SU-DHL-6 (cell line): ENCODE measurements at regions not wholly inside any gene's neighbourhood (a gene's known extent, or its start where the extent isn't known, plus 50 kb on each side); places are given as distances from the start of the nearest gene placed in this dataset.

Experiments used
- H2AFZ ChIP-seq: fragments of 200-600 bp; sonication (generic); 2 replicates; pipeline ENCODE4 v1.6.1; 2014; ENCODE audit warnings: low read depth, mild to moderate bottlenecking, moderate library complexity, mixed read lengths, antibody characterized with exemption, low read length; ENCODE audit not compliant: severe bottlenecking
- H3F3A ChIP-seq: fragments of 200-600 bp; shearing (Covaris generic); 2 replicates; pipeline ENCODE4 v1.6.0; 2016; ENCODE audit warnings: antibody characterized with exemption, mild to moderate bottlenecking; ENCODE audit not compliant: insufficient read depth
- H3K27ac ChIP-seq: fragments of 200-600 bp; sonication (generic); 2 replicates; pipeline ENCODE4 v1.5.1; 2016; ENCODE audit warnings: low read depth, mild to moderate bottlenecking, low read length, moderate library complexity, mixed read lengths
- H3K27me3 ChIP-seq: fragments of 200-600 bp; sonication (generic), shearing (Covaris generic); 2 replicates; pipeline ENCODE4 v1.6.0; 2014; ENCODE audit warnings: mild to moderate bottlenecking, low read length
- H3K36me3 ChIP-seq: fragments of 200-600 bp; sonication (generic); 2 replicates; pipeline ENCODE4 v1.6.1; 2014; ENCODE audit warnings: mild to moderate bottlenecking, low read length, mixed read lengths
- H3K4me2 ChIP-seq: fragments of 300-600, 200-600 bp; shearing (Covaris generic), sonication (generic); 2 replicates; pipeline ENCODE4 v1.6.0; 2014; ENCODE audit warnings: low read length, low read depth, mild to moderate bottlenecking; ENCODE audit not compliant: poor library complexity, severe bottlenecking
- H3K4me3 ChIP-seq: fragments of 200-600 bp; sonication (generic); 2 replicates; pipeline ENCODE4 v1.5.1; 2014; ENCODE audit warnings: antibody characterized with exemption, low read length, mild to moderate bottlenecking, mixed read lengths; ENCODE audit not compliant: insufficient read depth, poor library complexity, severe bottlenecking
- H3K79me2 ChIP-seq: fragments of 200-600 bp; sonication (generic); 2 replicates; pipeline ENCODE4 v1.6.1; 2014; ENCODE audit warnings: mild to moderate bottlenecking, low read length, moderate library complexity; ENCODE audit not compliant: insufficient read depth
- H3K9ac ChIP-seq: fragments of 200-600 bp; sonication (generic); 2 replicates; pipeline ENCODE4 v1.7.0; 2014; ENCODE audit warnings: mild to moderate bottlenecking, low read length
- H3K9me2 ChIP-seq: fragments of 200-600 bp; sonication (generic); replicated peaks from 2 replicates; pipeline ENCODE4 v1.6.1; 2014; ENCODE audit warnings: low read length; ENCODE audit not compliant: insufficient read depth
- H3K9me3 ChIP-seq: fragments of 200-600 bp; sonication (generic); 2 replicates; pipeline ENCODE4 v1.6.1; 2014; ENCODE audit warnings: low read length, mixed read lengths; ENCODE audit not compliant: insufficient read depth
- H4K20me1 ChIP-seq: fragments of 200-600 bp; sonication (generic); 2 replicates; pipeline ENCODE4 v1.6.1; 2014; ENCODE audit warnings: low read depth, mild to moderate bottlenecking, antibody characterized with exemption, low read length, moderate library complexity, mixed read lengths
- CTCF ChIP-seq: fragments of 200-600 bp; sonication (generic); IDR thresholded peaks from one replicate; pipeline ENCODE4 v1.5.1; 2017; ENCODE audit warnings: antibody characterized with exemption, mild to moderate bottlenecking, low read length, moderate library complexity; ENCODE audit not compliant: insufficient read depth, poor library complexity, severe bottlenecking
- EZH2phosphoT487 ChIP-seq: fragments of 200-600 bp; sonication (generic), shearing (Covaris generic); conservative IDR thresholded peaks from 2 replicates; pipeline ENCODE4 v1.6.1; 2018; ENCODE audit warnings: mild to moderate bottlenecking, antibody characterized with exemption, low read length, moderate library complexity, mixed read lengths

DNA sequence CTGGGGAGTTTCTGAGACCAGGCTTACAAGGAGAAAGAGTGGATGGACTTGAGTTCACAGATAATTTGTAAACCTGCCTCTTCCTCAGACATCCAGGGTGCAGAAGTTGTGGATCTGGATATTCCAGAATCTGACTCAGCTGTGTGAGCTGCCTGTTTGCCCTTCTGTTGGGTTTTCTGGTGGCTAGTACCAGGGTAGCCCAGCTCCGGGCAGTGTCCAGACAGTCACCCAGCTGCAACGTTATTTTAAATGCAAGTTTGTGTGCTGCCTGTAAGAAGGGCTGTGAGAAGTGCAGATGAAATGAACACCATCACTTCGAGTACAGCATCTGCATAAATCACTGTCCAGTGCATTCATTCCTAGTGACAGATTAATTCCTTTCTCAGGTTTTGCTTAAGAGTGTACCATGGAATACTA is 1053.0 kb downstream of the TUSC7 start:
- Histone ChIP-seq H3K27ac (no peak overlapping the region), H3K9me3 (no peaks in the 10 kb centered on the region), H3K27me3 (no peaks in the 10 kb centered on the region), H3F3A (no peaks in the 10 kb centered on the region), H3K4me3 (no peak overlapping the region), H4K20me1 (no peaks in the 10 kb centered on the region), H2AFZ (no peak overlapping the region), H3K79me2 (no peaks in the 10 kb centered on the region), H3K36me3 (no peaks in the 10 kb centered on the region), H3K9me2 (no peaks in the 10 kb centered on the region), H3K9ac (no peak overlapping the region), H3K4me2 (no peak overlapping the region)
- TF ChIP-seq CTCF: no peak
- TF ChIP-seq EZH2phosphoT487: no peak

DNA sequence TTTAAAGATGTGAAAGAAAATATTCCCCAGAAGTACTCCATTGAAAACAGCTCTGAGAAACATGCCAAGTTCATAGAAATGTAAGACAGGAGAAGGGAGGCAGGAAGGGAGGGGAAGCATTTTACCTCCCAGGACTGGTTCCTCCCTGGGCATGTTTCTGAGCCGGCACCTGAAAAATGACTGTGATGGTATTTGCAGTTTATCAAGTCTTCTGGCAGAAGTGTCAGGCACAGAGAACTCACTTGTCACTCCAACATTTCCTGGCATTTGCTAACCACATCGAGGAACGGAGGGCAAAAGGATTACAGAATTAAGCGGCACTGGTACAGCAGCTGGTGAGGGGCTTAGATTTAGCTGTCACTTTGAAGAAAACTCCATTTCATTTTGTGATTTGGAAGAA is 1054.0 kb downstream of the TUSC7 start:
- Histone ChIP-seq H3F3A (no peaks in the 10 kb centered on the region), H3K4me2 (no peak overlapping the region), H3K36me3 (no peaks in the 10 kb centered on the region), H3K9me2 (no peaks in the 10 kb centered on the region), H3K27me3 (no peaks in the 10 kb centered on the region), H4K20me1 (no peaks in the 10 kb centered on the region), H2AFZ (no peak overlapping the region), H3K27ac (no peak overlapping the region), H3K79me2 (no peaks in the 10 kb centered on the region), H3K9me3 (no peaks in the 10 kb centered on the region), H3K4me3 (no peak overlapping the region), H3K9ac (no peak overlapping the region)
- TF ChIP-seq CTCF (no peak), EZH2phosphoT487 (no peak)

DNA sequence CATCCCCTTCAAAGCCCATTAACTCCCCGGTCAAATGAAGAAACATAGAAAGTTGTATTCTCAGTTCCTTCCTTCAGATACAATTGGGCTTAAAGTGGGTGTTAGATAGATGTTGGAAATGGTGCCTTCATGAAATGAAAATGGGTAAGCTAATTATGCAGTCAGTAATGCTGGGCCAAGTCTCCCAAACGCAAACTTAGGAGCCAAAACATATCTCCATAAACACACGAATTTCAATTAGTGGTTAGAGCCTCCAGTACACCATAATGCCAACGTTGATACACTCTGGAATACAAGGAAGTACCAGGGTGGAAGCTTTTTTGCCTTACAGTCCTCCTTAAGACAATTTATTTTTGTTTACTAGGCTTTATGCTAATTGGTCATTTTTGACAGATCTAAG is 1059.0 kb downstream of the TUSC7 start:
- H3K4me2 ChIP-seq: no peak overlapping the region
- H3K27ac ChIP-seq: no peak overlapping the region
- no peaks in the 10 kb centered on the region for H3K9me3 ChIP-seq
- H3K36me3 ChIP-seq: no peaks in the 10 kb centered on the region
- H3F3A ChIP-seq: no peaks in the 10 kb centered on the region
- H3K4me3 ChIP-seq: no peak overlapping the region
- no peak overlapping the region for H3K9ac ChIP-seq
- H4K20me1 ChIP-seq: no peaks in the 10 kb centered on the region
- no peak overlapping the region for H2AFZ ChIP-seq
- H3K79me2 ChIP-seq: no peaks in the 10 kb centered on the region
- H3K9me2 ChIP-seq: no peaks in the 10 kb centered on the region; the same call in 1 of the 2 replicates
- no peaks in the 10 kb centered on the region for H3K27me3 ChIP-seq
- TF ChIP-seq CTCF: no peak
- TF ChIP-seq EZH2phosphoT487: no peak
